ENCODE measurements at regions not wholly inside any gene's neighbourhood (a gene's known extent, or its start where the extent isn't known, plus 50 kb on each side); places are given as distances from the start of the nearest gene placed in this dataset.

GRCh38 chr4:36556984-36557383 is 275.6 kb downstream of the DTHD1 start:
- H3K36me3 ChIP-seq: no peaks in the 10 kb centered on the region
- H3K27me3 ChIP-seq: no peaks in the 10 kb centered on the region
- ATAC-seq: no peak
- TF ChIP-seq EP300 (IDR thresholded peaks at IDR 0.05): no peak
- no peak for TF ChIP-seq POLR2AphosphoS5 (IDR thresholded peaks at IDR 0.05)
- TF ChIP-seq POLR2A (IDR thresholded peaks at IDR 0.05): no peak
- TF ChIP-seq, protein P1, sequence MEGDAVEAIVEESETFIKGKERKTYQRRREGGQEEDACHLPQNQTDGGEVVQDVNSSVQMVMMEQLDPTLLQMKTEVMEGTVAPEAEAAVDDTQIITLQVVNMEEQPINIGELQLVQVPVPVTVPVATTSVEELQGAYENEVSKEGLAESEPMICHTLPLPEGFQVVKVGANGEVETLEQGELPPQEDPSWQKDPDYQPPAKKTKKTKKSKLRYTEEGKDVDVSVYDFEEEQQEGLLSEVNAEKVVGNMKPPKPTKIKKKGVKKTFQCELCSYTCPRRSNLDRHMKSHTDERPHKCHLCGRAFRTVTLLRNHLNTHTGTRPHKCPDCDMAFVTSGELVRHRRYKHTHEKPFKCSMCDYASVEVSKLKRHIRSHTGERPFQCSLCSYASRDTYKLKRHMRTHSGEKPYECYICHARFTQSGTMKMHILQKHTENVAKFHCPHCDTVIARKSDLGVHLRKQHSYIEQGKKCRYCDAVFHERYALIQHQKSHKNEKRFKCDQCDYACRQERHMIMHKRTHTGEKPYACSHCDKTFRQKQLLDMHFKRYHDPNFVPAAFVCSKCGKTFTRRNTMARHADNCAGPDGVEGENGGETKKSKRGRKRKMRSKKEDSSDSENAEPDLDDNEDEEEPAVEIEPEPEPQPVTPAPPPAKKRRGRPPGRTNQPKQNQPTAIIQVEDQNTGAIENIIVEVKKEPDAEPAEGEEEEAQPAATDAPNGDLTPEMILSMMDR (IDR thresholded peaks at IDR 0.05): no peak
- no peaks in the 10 kb centered on the region for H3K9me3 ChIP-seq
- no peaks in the 10 kb centered on the region for H3K4me1 ChIP-seq
- H3K4me3 ChIP-seq: no peak overlapping the region
- H3K27ac ChIP-seq: no peak overlapping the region

- Histone ChIP-seq H3K27ac (no peak overlapping the region), H3K9me3 (peaks cover 0 to 3% (median 0%) of the 10 kb centered on the region in 3 donors), H3K4me3 (no peak overlapping the region), H3K27me3 (no peaks in the 10 kb centered on the region), H3K4me1 (no peaks in the 10 kb centered on the region), H3K36me3 (no peaks in the 10 kb centered on the region)
- ATAC-seq: no peak
- 0 to 44% methylated on average over 1 of the region's 3 CpGs for WGBS, 2 donors (ENCODE audit: low coverage in 1 of 2)
- TF ChIP-seq POLR2A (IDR thresholded peaks at IDR 0.05) (no peak), EP300 (IDR thresholded peaks at IDR 0.05) (no peak), POLR2AphosphoS5 (IDR thresholded peaks at IDR 0.05) (no peak)
- TF ChIP-seq, protein P1 (IDR thresholded peaks at IDR 0.05): no peak
Measured at GRCh38 chr4:36568575-36568974, 287.2 kb downstream of the DTHD1 start.

DNA sequence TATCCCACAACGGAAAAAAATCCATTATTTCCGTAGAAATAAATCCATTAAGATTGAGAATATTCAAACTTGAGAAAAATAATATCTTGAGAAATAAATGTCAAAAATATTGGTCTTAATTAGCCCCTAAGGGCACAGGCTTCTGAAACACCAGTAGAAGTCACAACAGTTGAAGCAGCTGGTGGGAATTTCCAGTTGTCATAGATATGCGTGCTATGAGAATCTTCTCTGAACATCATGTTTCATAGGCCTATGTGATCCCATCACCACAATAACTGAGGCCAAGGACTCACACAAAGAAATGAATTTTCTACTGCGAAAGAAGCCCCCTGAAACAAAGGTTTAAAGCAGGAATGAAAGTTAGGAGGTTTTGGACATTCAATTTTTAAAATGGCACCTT is 292.0 kb downstream of the DTHD1 start:
- 81 to 89% methylated on average over 4 of the region's 4 CpGs for WGBS, 2 donors (ENCODE audit: low coverage in 1 of 2)
- no peak overlapping the region for H3K4me3 ChIP-seq
- H3K27me3 ChIP-seq: no peaks in the 10 kb centered on the region
- ATAC-seq: no peak
- H3K4me1 ChIP-seq: no peaks in the 10 kb centered on the region
- no peaks in the 10 kb centered on the region for H3K36me3 ChIP-seq
- H3K9me3 ChIP-seq: peaks cover 0 to 11% (median 0%) of the 10 kb centered on the region in 3 donors
- no peak overlapping the region for H3K27ac ChIP-seq
- no peak for TF ChIP-seq POLR2AphosphoS5 (IDR thresholded peaks at IDR 0.05)
- no peak for TF ChIP-seq EP300 (IDR thresholded peaks at IDR 0.05)
- TF ChIP-seq, protein P1 (IDR thresholded peaks at IDR 0.05): no peak

DNA sequence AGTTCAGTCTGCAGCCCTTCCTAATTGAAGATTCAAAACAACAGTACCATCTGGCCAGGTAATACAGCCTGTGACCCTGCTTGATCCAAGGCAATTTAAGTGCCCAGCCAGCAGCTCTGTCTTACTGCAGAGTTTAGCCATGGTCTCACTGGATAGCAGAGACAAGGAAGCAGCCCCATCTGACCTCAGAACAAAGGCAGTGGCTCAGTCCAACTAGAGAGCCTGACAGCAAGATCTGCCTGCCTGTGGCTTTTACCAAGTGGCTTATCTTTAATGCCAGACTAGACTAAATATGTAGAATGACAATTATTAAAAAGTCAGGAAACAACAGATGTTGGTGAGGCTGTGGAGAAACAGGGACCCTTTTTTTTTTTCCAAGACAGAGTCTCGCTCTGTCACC is 293.4 kb downstream of the DTHD1 start:
- WGBS, 2 donors (ENCODE audit: low coverage in 1 of 2): 83 to 100% methylated on average over 1 of the region's 1 CpG
- Histone ChIP-seq H3K4me1 (no peaks in the 10 kb centered on the region), H3K27ac (no peak overlapping the region), H3K4me3 (no peak overlapping the region), H3K36me3 (no peaks in the 10 kb centered on the region), H3K9me3 (peaks cover 0 to 11% (median 0%) of the 10 kb centered on the region in 3 donors), H3K27me3 (no peaks in the 10 kb centered on the region)
- ATAC-seq: no peak
- TF ChIP-seq POLR2AphosphoS5 (IDR thresholded peaks at IDR 0.05) (no peak), POLR2A (IDR thresholded peaks at IDR 0.05) (no peak), EP300 (IDR thresholded peaks at IDR 0.05) (no peak)
- TF ChIP-seq, protein P1 (IDR thresholded peaks at IDR 0.05): no peak

GRCh38 chr4:36582198-36582597 is 300.8 kb downstream of the DTHD1 start:
- peaks cover 0 to 2% (median 0%) of the 10 kb centered on the region in 3 donors for H3K9me3 ChIP-seq
- no peaks in the 10 kb centered on the region for H3K27me3 ChIP-seq
- TF ChIP-seq POLR2AphosphoS5 (IDR thresholded peaks at IDR 0.05) (no peak), EP300 (IDR thresholded peaks at IDR 0.05) (no peak), POLR2A (IDR thresholded peaks at IDR 0.05) (no peak)
- TF ChIP-seq, protein P1 (IDR thresholded peaks at IDR 0.05): no peak
- no peak overlapping the region for H3K27ac ChIP-seq
- H3K36me3 ChIP-seq: no peaks in the 10 kb centered on the region
- WGBS, 2 donors (ENCODE audit: low coverage in 1 of 2): 77 to 85% methylated on average over 2 of the region's 2 CpGs
- H3K4me1 ChIP-seq: no peaks in the 10 kb centered on the region
- H3K4me3 ChIP-seq: no peak overlapping the region
- no peak for ATAC-seq
